GM18520 (cell line): ENCODE measurements at regions not wholly inside any gene's neighbourhood (a gene's known extent, or its start where the extent isn't known, plus 50 kb on each side); places are given as distances from the start of the nearest gene placed in this dataset.

Experiments
- ATAC-seq: cut with Tn5 transposase; IDR thresholded peaks from one replicate; pipeline ENCODE4 v1.9.1; 2021; ENCODE audit not compliant: unreplicated experiment

GRCh38 chr4:133775881-133776280, 425.7 kb downstream of the PABPC4L start:
- ATAC-seq = no peak

DNA sequence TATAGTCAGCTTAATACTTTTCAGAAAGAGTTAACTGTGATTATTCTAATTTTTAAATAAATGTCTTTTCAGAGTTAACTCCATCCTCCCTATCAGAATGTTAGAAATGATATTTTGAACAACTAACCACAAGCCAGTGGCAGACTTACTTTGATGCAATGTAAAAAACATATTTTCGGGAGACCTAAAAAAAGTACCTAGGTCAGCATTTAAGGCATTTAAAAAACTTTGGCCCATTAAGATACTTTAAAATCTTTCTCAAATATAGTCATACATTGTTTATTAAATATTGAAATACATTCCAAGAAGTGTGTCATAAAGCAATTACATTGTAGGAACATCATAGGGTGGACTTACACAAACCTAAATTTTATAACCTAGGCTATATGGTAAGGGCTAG, 426.1 kb downstream of the PABPC4L start:
- ATAC-seq = no peak

DNA sequence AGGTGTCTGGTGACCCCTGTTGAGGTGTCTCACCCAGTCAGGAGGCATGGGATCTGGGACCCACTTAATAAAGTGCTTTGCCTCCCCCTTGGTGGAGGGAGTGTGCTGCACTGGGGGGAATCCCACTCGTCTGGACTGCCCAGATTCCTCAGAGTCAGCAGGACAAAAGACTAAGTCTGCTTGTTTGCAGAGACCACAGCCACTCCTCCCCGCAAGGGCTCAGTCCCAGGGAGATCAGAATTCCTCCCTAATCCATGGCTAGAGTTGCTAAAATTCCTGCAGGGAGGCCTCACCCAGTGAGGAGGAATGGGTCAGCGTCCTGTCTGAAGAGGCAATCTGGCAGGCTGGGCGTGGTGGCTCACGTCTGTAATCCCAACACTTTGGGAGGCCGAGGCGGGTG, 442.2 kb downstream of the PABPC4L start:
- ATAC-seq = no peak

GRCh38 chr4:133741766-133742165, 459.8 kb downstream of the PABPC4L start:
- ATAC-seq = no peak

DNA sequence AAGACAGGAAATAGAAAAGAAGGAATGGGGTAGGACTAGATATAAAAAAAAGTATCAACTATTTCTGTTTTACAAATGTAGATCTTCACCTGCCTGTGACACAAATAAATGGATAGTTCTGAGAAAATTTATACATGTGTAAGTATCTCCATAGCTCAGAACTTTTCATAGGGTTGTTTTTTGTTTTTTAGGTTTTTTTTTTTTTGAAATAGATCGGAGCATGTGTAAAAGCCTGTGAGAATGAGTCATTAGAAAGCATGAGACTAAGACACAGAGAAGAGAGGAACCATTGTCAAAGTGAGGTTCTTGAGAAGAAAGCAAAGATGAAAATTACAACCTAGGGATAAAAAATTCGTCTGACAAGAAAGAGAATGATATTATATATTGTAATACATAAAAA, 481.6 kb downstream of the PABPC4L start:
- ATAC-seq = no peak

DNA sequence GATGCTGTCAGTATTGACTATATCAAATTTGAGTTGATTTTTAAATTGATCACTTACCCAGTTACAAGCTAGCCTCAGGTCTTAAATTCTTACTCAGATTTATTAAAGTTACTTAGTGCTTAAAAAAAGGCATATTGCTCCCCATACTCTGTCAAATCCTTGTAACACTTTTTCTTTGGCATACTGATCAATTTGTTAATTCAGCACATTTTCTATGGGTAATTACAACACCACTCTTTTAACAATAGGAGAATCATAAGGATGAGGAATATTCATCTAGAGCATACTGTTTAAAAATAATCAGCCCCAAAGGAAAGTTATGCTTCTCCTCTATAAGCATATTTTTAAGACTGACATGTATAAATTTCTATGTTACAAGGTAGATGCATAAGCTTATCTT, 482.5 kb downstream of the PABPC4L start:
- ATAC-seq = no peak

- no peak for ATAC-seq
These were observed 487.4 kb downstream of the PABPC4L start for GRCh38 chr4:133714211-133714610.

DNA sequence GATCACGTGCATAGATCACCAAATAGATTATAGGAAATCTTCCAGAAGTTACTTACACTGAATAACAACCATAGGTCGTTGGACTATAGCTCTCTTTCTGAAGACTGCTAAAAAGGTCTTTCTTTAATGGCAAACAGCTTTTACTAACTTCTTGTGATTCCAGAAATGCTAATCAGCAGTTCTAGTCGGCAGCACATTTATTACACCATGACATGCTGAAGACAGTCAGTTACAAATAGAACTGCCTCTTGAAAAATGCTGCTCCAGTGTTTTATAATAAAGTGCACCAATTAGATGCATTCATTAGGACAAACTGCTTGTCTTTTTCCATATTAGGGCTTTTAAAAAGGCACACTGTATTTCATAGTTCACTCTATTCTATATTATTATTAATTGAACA, 488.2 kb downstream of the PABPC4L start:
- no peak for ATAC-seq

GRCh38 chr4:133711817-133712216, 489.8 kb downstream of the PABPC4L start:
- ATAC-seq = no peak

DNA sequence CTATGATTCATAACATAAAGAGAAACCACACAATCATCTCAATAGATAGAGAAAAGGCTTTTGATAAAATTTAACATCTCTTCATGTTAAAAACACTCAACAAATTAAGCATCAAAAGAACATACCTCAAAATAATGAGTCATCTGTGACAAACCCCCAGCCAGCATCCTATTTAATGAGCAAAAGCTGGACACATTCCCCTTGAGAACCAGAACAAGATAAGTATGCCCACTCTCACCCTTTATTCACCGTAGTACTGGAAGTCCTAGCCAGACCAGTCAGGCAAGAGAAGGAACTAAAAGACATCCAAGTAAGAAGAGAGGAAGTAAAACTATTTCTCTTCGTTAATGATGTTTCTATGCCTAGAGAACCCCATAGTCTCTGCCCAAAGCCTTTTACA, 507.2 kb downstream of the PABPC4L start:
- no peak for ATAC-seq

GRCh38 chr4:133683967-133684366, 517.6 kb downstream of the PABPC4L start:
- ATAC-seq = no peak

- ATAC-seq = no peak
These were observed 519.2 kb downstream of the PCDH10 start for GRCh38 chr4:133668061-133668851.

DNA sequence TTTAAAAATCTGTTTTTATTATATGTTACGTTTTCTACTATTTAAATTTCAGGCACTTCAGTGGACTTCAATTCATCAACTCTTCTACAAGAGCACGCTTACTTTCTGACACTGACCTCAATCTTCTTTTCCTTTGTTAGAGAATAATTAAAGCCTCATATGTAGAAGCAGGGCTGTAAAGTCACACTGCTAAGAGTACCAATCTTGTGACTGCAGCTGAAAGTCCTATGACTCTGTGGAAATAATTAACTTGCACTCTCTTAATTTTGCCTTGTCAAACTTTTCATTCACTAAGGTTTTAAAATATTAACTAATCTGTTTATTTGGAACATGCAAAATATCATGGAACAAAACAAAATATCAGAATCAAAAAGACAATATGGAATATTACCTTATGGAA, 498.1 kb downstream of the PCDH10 start:
- ATAC-seq = no peak

DNA sequence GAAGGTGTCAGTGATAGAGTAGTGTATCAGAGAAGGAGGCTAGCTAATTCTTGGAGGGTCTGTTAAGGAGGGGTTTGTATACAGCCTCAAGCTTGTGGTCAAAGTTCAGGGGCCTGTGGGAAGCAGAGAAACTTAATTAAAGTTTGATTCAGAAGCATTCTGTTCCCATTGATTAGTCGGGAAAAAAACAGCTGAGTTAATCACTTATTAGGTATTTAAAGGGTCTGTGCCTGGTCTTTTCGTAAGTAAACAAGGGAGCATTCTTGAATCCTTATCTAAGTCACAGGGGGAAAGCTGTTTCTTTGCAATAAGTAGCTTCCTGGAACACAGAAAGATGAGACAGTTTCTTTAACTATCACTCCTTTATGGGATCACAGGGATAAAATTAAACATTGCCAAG, 492.1 kb downstream of the PCDH10 start:
- ATAC-seq = no peak

GRCh38 chr4:133638751-133639150, 489.7 kb downstream of the PCDH10 start:
- ATAC-seq = no peak

DNA sequence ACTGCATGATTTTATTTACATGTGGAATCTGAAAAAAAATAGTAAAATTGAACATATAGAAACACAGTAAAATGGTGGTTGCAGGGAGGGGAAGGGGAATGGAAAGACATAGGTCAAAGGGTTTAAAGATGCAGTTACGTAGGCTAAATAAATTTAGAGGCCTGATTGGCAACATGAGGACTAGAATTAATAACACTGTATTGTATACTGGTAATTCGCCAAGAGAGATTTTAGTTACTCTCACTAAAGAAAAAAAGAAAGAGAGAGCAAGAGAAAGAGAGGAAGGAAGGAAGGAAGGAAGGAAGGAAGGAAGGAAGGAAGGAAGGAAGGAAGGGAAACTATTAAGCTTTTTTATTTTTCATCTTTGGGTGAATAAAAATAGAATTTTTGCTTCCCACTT, 488.1 kb downstream of the PCDH10 start:
- ATAC-seq = no peak

GRCh38 chr4:133624744-133625143, 475.6 kb downstream of the PCDH10 start:
- no peak for ATAC-seq

DNA sequence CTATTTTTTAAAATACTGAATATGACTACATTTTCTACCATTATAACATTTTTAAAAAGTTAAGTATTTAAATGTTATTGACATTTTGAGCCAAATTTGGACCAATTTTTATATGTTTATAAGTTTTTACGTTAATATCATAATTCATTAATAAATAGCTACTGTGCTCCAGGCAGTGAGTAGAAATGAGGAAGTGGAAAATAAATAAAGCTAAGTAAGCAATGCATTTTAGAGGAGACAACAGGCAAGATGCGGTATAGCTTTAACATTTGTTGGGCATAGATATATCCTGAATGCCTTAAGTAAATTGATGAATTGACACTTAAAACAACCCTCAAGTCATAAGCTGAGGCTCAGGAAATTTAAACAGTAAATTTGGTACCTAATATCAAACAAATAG, 474.8 kb downstream of the PCDH10 start:
- ATAC-seq = no peak

GRCh38 chr4:133621628-133622027, 472.5 kb downstream of the PCDH10 start:
- no peak for ATAC-seq

- no peak for ATAC-seq
These were observed 471.5 kb downstream of the PCDH10 start for GRCh38 chr4:133620555-133620954.

- no peak for ATAC-seq
These were observed 469.9 kb downstream of the PCDH10 start for GRCh38 chr4:133618963-133619362.

- no peak for ATAC-seq
These were observed 450.9 kb downstream of the PCDH10 start for GRCh38 chr4:133600008-133600407.

DNA sequence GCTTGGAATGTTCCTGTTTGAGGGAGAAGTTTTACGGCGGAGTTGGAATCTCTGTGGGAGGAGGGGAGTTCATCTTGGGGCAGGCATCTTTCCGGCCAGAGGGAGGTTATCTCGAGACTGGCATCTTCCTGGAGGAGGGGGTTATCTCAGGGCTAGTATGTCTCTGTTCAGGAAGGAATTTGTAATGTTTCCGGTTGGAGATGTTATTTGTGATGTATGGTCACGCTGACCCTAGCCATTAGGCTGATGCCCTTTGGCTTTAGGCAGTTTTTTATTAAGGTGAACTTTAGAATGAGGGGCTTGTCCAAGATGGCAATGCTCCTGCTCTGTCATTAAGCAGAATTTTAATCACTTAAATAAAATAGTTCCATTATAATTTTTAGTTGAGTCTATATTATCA, 449.7 kb downstream of the PCDH10 start:
- no peak for ATAC-seq
